Vagina (tissue), 2 donors: ENCODE measurements at regions not wholly inside any gene's neighbourhood (a gene's known extent, or its start where the extent isn't known, plus 50 kb on each side); places are given as distances from the start of the nearest gene placed in this dataset.

Source experiments
- POLR2A ChIP-seq, 2 donors: fragments of 450-650 bp; IDR thresholded peaks; one replicate each; pipeline ENCODE4 v1.6.1; 2017; ENCODE audit warnings: antibody characterized with exemption in 2 of 2, mild to moderate bottlenecking in 2 of 2, moderate library complexity in 2 of 2
- TF ChIP-seq, protein P1 (sequence below), 3 experiments: fragments of 450-650 bp in 2 of 3; fragments of 200-600 bp in 1 of 3; sonication (generic) in 1 of 3; IDR thresholded peaks; one replicate each; pipeline ENCODE4 v1.5.1; 2017 to 2019; ENCODE audit warnings: antibody characterized with exemption in 3 of 3, mild to moderate bottlenecking in 2 of 3, moderate library complexity in 2 of 3

DNA sequence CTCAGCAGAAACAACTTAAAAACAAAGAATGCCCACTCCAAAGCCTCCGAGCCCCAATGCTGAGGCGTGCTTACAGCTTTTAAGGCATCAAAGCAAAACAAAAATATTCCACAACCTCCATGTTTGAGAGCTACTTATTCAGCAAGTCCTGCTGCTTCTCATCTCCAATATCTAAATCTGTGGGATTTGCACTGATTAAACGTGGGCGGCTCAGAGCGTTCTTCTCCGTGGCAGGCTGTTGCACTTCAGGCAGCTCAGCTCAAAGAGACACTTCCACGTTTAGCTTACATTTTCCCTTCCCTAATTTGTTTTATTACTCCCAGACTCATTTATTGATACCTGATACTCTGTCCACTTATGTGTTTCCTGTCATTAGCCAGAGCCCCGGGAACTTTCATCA, 282.6 kb upstream of the MCTP2 start:
- TF ChIP-seq, protein P1, sequence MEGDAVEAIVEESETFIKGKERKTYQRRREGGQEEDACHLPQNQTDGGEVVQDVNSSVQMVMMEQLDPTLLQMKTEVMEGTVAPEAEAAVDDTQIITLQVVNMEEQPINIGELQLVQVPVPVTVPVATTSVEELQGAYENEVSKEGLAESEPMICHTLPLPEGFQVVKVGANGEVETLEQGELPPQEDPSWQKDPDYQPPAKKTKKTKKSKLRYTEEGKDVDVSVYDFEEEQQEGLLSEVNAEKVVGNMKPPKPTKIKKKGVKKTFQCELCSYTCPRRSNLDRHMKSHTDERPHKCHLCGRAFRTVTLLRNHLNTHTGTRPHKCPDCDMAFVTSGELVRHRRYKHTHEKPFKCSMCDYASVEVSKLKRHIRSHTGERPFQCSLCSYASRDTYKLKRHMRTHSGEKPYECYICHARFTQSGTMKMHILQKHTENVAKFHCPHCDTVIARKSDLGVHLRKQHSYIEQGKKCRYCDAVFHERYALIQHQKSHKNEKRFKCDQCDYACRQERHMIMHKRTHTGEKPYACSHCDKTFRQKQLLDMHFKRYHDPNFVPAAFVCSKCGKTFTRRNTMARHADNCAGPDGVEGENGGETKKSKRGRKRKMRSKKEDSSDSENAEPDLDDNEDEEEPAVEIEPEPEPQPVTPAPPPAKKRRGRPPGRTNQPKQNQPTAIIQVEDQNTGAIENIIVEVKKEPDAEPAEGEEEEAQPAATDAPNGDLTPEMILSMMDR (IDR thresholded peaks at IDR 0.05), result no peak
- no peak for TF ChIP-seq POLR2A (IDR thresholded peaks at IDR 0.05)
